ENCODE measurements at regions not wholly inside any gene's neighbourhood (a gene's known extent, or its start where the extent isn't known, plus 50 kb on each side); places are given as distances from the start of the nearest gene placed in this dataset.
"Not testable (repeated sequence)": the region's sequence is repeated elsewhere in the genome, so short reads cannot be mapped to it uniquely, and the experiment has no call there.

- no peak overlapping the region for H3K27ac ChIP-seq
- no peak for TF ChIP-seq ZFX (IDR thresholded peaks at IDR 0.05; ENCODE audit: borderline replicate concordance)
- TF ChIP-seq, protein P1, sequence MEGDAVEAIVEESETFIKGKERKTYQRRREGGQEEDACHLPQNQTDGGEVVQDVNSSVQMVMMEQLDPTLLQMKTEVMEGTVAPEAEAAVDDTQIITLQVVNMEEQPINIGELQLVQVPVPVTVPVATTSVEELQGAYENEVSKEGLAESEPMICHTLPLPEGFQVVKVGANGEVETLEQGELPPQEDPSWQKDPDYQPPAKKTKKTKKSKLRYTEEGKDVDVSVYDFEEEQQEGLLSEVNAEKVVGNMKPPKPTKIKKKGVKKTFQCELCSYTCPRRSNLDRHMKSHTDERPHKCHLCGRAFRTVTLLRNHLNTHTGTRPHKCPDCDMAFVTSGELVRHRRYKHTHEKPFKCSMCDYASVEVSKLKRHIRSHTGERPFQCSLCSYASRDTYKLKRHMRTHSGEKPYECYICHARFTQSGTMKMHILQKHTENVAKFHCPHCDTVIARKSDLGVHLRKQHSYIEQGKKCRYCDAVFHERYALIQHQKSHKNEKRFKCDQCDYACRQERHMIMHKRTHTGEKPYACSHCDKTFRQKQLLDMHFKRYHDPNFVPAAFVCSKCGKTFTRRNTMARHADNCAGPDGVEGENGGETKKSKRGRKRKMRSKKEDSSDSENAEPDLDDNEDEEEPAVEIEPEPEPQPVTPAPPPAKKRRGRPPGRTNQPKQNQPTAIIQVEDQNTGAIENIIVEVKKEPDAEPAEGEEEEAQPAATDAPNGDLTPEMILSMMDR (IDR thresholded peaks at IDR 0.05) = no peak
Measured at GRCh38 chr1:96145492-96145891, 576.1 kb upstream of the PTBP2 start.

DNA sequence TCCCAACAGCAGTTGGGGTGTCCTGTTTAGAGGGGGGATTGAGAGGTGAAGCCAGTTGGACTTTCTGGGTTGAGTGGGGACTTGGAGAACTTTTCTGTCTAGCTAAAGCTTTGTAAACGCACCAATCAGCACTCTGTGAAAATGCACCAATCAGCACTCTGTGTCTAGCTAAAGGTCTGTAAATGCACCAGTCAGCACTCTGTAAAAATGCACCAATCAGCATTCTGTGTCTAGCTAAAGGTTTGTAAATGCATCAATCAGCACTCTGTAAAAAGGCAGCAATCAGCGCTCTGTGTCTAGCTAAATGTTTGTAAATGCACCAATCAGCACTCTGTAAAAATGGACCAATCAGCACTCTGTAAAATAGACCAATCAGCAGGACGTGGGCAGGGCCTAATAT, 568.6 kb upstream of the PTBP2 start:
- not testable (repeated sequence) for H3K27ac ChIP-seq

- TF ChIP-seq, protein P1 (IDR thresholded peaks at IDR 0.05) = no peak
- no peak for TF ChIP-seq ZFX (IDR thresholded peaks at IDR 0.05; ENCODE audit: borderline replicate concordance)
- H3K27ac ChIP-seq = no peak overlapping the region
Measured at GRCh38 chr1:96157101-96157500, 564.5 kb upstream of the PTBP2 start.

DNA sequence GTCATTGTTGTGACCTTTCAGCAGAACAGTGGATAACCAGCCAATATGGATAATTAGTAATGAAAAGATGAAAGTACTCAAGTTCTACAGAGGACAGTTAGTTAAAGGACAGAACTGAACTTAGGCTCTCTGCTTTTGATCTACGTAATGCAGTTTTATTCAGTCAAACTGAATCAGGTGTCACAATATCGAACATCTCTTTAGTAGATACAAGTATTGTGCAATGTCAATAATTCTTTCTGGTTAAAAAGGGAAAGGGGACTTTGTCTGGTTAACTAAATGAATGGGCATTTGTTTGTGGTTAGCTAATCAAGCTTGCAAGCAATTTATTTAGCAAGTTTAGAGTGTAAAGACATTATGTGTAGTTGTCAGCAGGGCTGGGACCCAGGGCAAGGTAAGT, 562.2 kb upstream of the PTBP2 start:
- TF ChIP-seq, protein P1 (IDR thresholded peaks at IDR 0.05) = no peak
- no peak for TF ChIP-seq ZFX (IDR thresholded peaks at IDR 0.05; ENCODE audit: borderline replicate concordance)
- H3K27ac ChIP-seq = no peak overlapping the region

DNA sequence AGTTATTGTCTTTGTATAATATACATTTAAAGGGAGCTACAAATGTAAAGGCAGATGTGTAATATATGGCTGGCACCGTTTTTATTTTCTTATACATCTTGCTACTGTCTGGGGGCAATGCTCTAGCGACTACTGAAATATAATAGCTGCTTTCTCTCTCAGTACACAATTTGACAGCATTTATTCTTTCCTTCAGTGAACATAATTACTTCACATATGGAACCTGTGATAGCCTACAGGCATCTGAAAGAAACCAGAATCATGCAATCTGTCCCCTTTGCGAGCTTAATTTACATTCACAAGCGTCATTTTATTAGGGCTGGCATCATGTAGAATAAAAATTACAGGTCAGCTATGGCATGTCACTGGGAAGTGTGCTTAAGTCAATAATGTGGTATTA, 557.5 kb upstream of the PTBP2 start:
- H3K27ac ChIP-seq = peak overlapping the region; percentile 48
- no peak for TF ChIP-seq ZFX (IDR thresholded peaks at IDR 0.05; ENCODE audit: borderline replicate concordance)
- TF ChIP-seq, protein P1 (IDR thresholded peaks at IDR 0.05) = no peak

DNA sequence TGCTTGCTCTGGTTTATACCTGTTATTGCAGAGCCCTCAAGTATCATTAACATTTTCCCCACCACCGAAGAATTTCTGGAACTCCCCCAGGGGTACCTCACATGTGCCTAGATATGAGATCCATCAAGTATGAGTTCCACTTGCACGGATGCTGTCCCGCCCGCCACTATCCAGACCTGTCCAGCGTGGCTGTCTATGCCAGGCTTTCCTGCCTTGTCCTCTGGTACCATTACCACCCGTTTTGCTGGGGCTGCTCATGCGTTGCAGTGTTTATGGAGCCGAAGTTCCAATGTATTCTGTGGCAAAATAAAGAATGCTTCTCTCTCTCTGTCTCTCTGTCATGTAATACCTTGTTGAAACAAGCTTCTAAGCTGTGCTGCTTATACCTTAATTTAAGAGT, 543.5 kb upstream of the PTBP2 start:
- H3K27ac ChIP-seq = no peak overlapping the region
- TF ChIP-seq, protein P1 (IDR thresholded peaks at IDR 0.05) = no peak
- TF ChIP-seq ZFX (IDR thresholded peaks at IDR 0.05; ENCODE audit: borderline replicate concordance) = no peak

- H3K27ac ChIP-seq = no peak overlapping the region
- TF ChIP-seq, protein P1 (IDR thresholded peaks at IDR 0.05) = no peak
- TF ChIP-seq ZFX (IDR thresholded peaks at IDR 0.05; ENCODE audit: borderline replicate concordance) = no peak
Measured at GRCh38 chr1:96183485-96183884, 538.1 kb upstream of the PTBP2 start.

DNA sequence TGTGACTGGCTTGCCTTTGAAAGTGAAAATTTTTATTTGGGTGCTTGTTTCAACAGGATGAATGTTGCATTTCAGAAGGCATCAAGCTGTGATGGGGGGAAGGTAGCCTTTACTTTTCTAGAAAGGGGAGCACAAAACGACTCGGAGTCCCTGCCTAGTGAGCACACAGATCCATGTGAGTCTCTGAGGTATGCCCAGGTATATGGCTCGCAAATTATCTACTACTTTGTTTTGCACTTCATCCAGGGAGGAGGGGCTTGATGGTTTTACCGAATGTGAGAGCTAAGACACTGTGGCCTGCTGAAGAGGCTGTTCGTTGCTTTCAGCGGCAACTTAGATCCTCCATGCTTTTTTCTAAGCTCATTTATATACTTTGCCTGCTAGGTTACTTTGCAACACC, 537.7 kb upstream of the PTBP2 start:
- H3K27ac ChIP-seq = no peak overlapping the region
- TF ChIP-seq, protein P1 (IDR thresholded peaks at IDR 0.05) = no peak
- TF ChIP-seq ZFX (IDR thresholded peaks at IDR 0.05; ENCODE audit: borderline replicate concordance) = no peak
